ENCODE measurements at regions not wholly inside any gene's neighbourhood (a gene's known extent, or its start where the extent isn't known, plus 50 kb on each side); places are given as distances from the start of the nearest gene placed in this dataset.
"Not testable (repeated sequence)": the region's sequence is repeated elsewhere in the genome, so short reads cannot be mapped to it uniquely, and the experiment has no call there.

- no peak for DNase-seq
Observed at GRCh38 chr20:33908336-33908735, 85.4 kb upstream of the RALY start.

- DNase-seq: no peak
Observed at GRCh38 chr20:33908868-33909267, 84.8 kb upstream of the RALY start.

GRCh38 chr20:33909331-33909921 lies 84.3 kb upstream of the RALY start:
- no peak for DNase-seq

DNA sequence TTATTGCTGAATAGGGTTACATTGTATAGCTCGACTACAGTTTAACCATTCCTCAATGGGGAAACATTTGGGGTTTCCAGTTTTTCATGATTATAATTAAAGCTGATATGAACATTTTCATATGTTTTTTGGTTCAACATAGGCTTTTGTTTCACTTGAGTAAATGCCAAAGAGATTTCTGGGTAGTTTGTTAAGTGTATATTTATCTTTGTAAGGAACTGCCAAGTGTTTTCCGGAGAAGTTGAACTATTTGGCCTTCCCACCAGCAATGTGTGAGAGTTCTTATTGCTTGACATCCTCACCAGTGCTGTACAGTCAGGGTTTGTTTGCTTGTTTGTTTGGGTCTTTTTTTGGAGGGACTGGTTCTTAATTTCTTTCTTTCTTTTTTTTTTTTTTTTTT lies 83.7 kb upstream of the RALY start:
- no peak for DNase-seq

- no peak for DNase-seq
Observed at GRCh38 chr20:33910529-33911327, 83.0 kb upstream of the RALY start.

GRCh38 chr20:33914919-33915318 lies 78.8 kb upstream of the RALY start:
- no peak for DNase-seq

DNA sequence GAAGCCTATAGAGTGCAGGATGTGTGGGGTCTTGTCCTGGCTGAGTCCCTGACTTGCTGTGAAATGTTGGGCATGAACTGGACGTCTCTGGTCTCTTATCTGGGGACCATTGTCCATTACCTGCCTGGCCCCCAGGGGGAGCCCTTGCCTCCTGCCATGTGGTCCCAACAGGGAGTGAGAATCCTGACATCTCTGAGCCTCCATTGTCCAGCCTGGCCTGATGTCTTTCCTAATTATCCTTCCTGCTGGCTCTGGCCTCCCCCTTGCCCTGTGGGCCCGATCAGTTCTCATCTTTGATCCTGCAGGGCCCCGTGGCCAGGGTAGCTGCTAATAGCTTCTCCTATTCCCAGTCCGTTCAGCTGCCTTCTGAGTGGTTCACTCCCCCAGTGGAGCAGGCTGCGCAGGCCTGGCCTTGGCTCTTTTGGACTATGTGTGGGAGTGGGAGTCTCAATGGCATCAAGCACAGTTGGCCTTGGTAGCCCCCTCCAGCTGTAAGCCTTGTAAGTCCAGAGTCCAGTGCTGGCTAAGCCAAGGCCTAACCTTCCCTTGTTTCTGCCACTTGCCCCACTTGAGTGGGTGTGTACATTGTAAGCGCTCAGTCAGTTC lies 77.9 kb upstream of the RALY start:
- no peak for DNase-seq

DNA sequence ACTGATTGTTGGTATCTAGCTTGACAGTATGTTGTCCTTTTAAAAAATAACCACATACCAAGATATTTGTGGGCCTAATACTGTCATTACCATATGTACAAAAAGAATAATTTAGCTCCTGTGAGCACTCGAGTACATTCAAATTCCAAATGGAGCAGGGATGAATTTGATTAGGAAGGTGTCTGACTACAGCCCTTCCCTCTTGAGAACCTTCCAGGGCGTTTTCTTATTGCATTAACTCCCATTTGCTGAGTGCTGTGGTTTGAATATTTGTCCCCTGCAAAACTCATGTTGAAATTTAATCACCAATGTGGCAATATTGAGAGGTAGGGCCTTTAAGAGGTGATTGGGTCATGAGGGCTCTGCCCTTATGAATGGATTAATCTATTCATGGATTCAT lies 76.9 kb upstream of the RALY start:
- no peak for DNase-seq

GRCh38 chr20:33917831-33918525 lies 75.7 kb upstream of the RALY start:
- DNase-seq: no peak

- no peak for DNase-seq
Observed at GRCh38 chr20:33918662-33919061, 75.0 kb upstream of the RALY start.

DNA sequence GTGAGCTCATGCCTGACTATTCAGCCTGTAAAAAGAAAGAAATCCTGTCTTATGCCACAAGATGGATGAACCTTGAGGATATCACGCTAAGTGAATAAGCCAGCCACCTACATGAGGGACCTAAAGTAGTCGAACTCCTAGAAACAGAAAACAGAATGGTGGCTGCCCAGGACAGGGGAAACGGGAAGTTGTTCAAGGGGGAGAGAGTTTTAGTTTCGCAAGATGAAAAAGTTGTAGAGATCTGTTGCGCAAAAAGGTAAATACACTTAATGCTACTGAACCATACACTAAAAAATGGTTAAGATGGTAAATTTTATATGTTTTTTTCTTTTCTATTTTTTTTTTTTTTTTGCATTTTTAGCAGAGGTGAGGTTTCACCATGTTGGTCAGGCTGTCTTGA lies 74.1 kb upstream of the RALY start:
- no peak for DNase-seq

GRCh38 chr20:33922224-33922623 lies 71.5 kb upstream of the RALY start:
- DNase-seq: no peak

- no peak for DNase-seq
Observed at GRCh38 chr20:33923740-33924139, 70.0 kb upstream of the RALY start.

GRCh38 chr20:33925867-33926266 lies 67.8 kb upstream of the RALY start:
- DNase-seq: no peak

GRCh38 chr20:33926425-33926824 lies 67.3 kb upstream of the RALY start:
- no peak for DNase-seq

DNA sequence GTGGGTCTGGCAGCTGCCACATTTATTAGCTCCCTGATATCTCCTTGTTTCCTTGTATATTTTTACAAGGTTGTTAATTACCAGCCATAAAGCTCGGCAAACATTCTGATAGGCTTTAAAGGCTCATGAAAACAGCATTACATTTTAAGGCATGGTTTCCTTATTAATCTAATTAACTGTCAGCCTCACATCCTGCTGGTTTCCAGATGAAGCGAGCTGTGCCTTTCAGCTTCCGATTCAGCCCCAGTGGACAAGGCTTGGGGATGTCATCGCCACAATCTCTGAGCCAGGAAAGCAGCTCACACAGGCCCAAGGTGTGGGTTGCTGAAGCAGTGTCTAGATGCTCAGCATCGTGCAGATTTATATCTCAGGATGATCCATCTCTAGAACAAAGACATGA lies 66.0 kb upstream of the RALY start:
- no peak for DNase-seq

DNA sequence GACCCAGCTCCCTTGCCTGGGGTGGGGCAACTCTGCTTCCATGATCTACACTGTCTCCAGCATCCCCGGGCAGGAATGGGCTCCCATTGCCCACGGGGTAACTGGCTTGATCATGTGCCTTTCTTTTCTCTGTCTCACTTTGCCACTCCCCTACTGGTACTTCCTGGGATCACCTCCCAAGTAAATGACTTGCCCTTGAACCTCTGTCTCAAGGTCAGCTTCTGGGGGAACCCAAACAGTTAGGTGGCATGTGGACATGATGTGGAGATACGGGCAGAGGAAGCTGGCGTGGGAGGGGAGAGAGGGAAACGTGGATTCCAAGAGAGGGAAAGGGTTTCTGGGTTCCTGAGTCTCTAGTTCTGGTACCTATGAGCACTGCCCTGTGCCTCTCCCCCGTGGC lies 63.8 kb upstream of the RALY start:
- no peak for DNase-seq

GRCh38 chr20:33933469-33933909 lies 60.2 kb upstream of the RALY start:
- peak; percentile 9 for DNase-seq

- no peak for DNase-seq
Observed at GRCh38 chr20:33936656-33937055, 57.1 kb upstream of the RALY start.

GRCh38 chr20:33939031-33939430 lies 54.7 kb upstream of the RALY start:
- DNase-seq: not testable (repeated sequence)

DNA sequence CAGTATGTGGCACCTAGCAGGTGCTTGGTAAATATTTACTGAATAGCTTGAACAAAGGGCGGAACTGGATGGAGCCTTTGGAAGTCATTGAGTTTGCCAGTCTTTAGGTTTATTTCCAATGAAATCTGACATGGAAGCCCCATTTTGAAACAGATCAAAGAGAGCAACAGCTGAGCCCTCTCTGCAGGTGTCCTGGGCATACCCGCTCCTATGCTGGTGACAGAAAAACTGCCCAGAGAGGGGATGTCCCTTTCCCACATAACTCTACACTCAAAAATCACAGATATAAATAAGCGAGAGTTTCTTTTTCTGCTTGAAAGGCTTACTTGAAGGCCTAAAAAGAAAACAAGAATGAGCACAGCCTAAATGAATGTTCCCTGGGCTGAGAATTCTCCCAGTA lies 53.0 kb upstream of the RALY start:
- DNase-seq: peak; percentile 9
